H9 (cell line): ENCODE measurements at regions not wholly inside any gene's neighbourhood (a gene's known extent, or its start where the extent isn't known, plus 50 kb on each side); places are given as distances from the start of the nearest gene placed in this dataset.

Experiments
- DNase-seq: peaks from one replicate; pipeline ENCODE4 v3.0.0-alpha.2; 2017
- H2AFZ ChIP-seq: one replicate; pipeline ENCODE4 v1.6.1; 2013; ENCODE audit warnings: mild to moderate bottlenecking, low read length, control low read depth, moderate library complexity
- H2AK5ac ChIP-seq: 2 replicates; pipeline ENCODE4 v1.6.1; 2013; ENCODE audit warnings: low read length, control low read depth, mixed read lengths; ENCODE audit not compliant: insufficient read length
- H2BK120ac ChIP-seq: one replicate; pipeline ENCODE4 v1.6.1; 2013; ENCODE audit warnings: low read depth, mild to moderate bottlenecking, low read length, control low read depth, inconsistent platforms; ENCODE audit not compliant: poor library complexity, severe bottlenecking
- H2BK12ac ChIP-seq: 2 replicates; pipeline ENCODE4 v1.6.1; 2013; ENCODE audit warnings: low read length, control low read depth, mixed read lengths, low read depth; ENCODE audit not compliant: insufficient read length
- H2BK15ac ChIP-seq: 2 replicates; pipeline ENCODE4 v1.6.1; 2013; ENCODE audit warnings: low read depth, low read length, control low read depth
- H2BK20ac ChIP-seq: one replicate; pipeline ENCODE4 v1.6.1; 2013; ENCODE audit warnings: low read depth, mild to moderate bottlenecking, low read length, control low read depth, inconsistent platforms; ENCODE audit not compliant: poor library complexity, severe bottlenecking
- H2BK5ac ChIP-seq: 2 replicates; pipeline ENCODE4 v1.6.1; 2013; ENCODE audit warnings: low read length, control low read depth, mixed read lengths; ENCODE audit not compliant: insufficient read length
- H3K14ac ChIP-seq: 2 replicates; pipeline ENCODE4 v1.6.1; 2013; ENCODE audit warnings: low read length, control low read depth; ENCODE audit not compliant: insufficient read depth
- H3K18ac ChIP-seq: 2 replicates; pipeline ENCODE4 v1.6.1; 2013; ENCODE audit warnings: low read depth, mild to moderate bottlenecking, mixed read lengths, low read length, control low read depth; ENCODE audit not compliant: insufficient read length
- H3K23ac ChIP-seq: 2 replicates; pipeline ENCODE4 v1.6.1; 2013; ENCODE audit warnings: low read length, control low read depth, mixed read lengths, low read depth; ENCODE audit not compliant: insufficient read length
- H3K23me2 ChIP-seq: 2 replicates; pipeline ENCODE4 v1.6.1; 2013; ENCODE audit warnings: low read depth, mild to moderate bottlenecking, mixed read lengths, low read length, control low read depth; ENCODE audit not compliant: insufficient read length, poor library complexity, severe bottlenecking
- H3K27ac ChIP-seq: 2 replicates; pipeline ENCODE4 v1.5.1; 2013; ENCODE audit warnings: low read length, control low read depth, mixed read lengths, low read depth; ENCODE audit not compliant: insufficient read length
- H3K27me3 ChIP-seq: 2 replicates; pipeline ENCODE4 v1.6.1; 2013; ENCODE audit warnings: low read length, control low read depth, inconsistent platforms; ENCODE audit not compliant: insufficient read depth
- H3K4ac ChIP-seq: 2 replicates; pipeline ENCODE4 v1.6.1; 2013; ENCODE audit warnings: low read depth, mild to moderate bottlenecking, control low read depth, inconsistent platforms, low read length, moderate library complexity
- H3K4me1 ChIP-seq: 2 replicates; pipeline ENCODE4 v1.6.1; 2013; ENCODE audit warnings: low read length, control low read depth, inconsistent platforms; ENCODE audit not compliant: insufficient read depth
- H3K4me2 ChIP-seq: 2 replicates; pipeline ENCODE4 v1.6.1; 2013; ENCODE audit warnings: low read length, control low read depth, mixed read lengths; ENCODE audit not compliant: insufficient read length, insufficient read depth
- H3K56ac ChIP-seq: 2 replicates; pipeline ENCODE4 v1.6.1; 2013; ENCODE audit warnings: low read depth, mild to moderate bottlenecking, mixed read lengths, low read length, control low read depth; ENCODE audit not compliant: insufficient read length
- H3K79me1 ChIP-seq: 2 replicates; pipeline ENCODE4 v1.6.1; 2013; ENCODE audit warnings: low read depth, mild to moderate bottlenecking, moderate library complexity, low read length, control low read depth, inconsistent platforms; ENCODE audit not compliant: insufficient read depth, poor library complexity, severe bottlenecking
- H3K79me2 ChIP-seq: 2 replicates; pipeline ENCODE4 v1.6.1; 2013; ENCODE audit warnings: low read length, control low read depth, inconsistent platforms; ENCODE audit not compliant: insufficient read depth
- H3K9ac ChIP-seq: 2 replicates; pipeline ENCODE4 v1.6.1; 2013; ENCODE audit warnings: low read length, control low read depth, mixed read lengths; ENCODE audit not compliant: insufficient read length; ENCODE audit errors: extremely low read depth
- H3K9me3 ChIP-seq: one replicate; pipeline ENCODE4 v1.6.1; 2013; ENCODE audit warnings: low read depth, low read length, inconsistent platforms; ENCODE audit not compliant: control insufficient read depth
- H3T11ph ChIP-seq: one replicate; pipeline ENCODE4 v1.6.1; 2013; ENCODE audit warnings: mild to moderate bottlenecking, low read length, control low read depth, inconsistent platforms
- H4K20me1 ChIP-seq: one replicate; pipeline ENCODE4 v1.6.1; 2013; ENCODE audit not compliant: control insufficient read depth, insufficient read length, insufficient read depth
- H4K5ac ChIP-seq: 2 replicates; pipeline ENCODE4 v1.6.1; 2013; ENCODE audit warnings: low read depth, mild to moderate bottlenecking, mixed read lengths, low read length, control low read depth; ENCODE audit not compliant: insufficient read length
- H4K8ac ChIP-seq: replicated peaks from 2 replicates; pipeline ENCODE4 v1.6.1; 2013; ENCODE audit warnings: low read length, control low read depth, mixed read lengths, low read depth; ENCODE audit not compliant: insufficient read length
- H4K91ac ChIP-seq: 2 replicates; pipeline ENCODE4 v1.6.1; 2013; ENCODE audit warnings: low read depth, mild to moderate bottlenecking, moderate library complexity, mixed read lengths, low read length, control low read depth; ENCODE audit not compliant: insufficient read length
- H3K27ac Mint-ChIP-seq, 3 experiments: 2 replicates in 2 of 3; 3 replicates in 1 of 3; pipeline ENCODE4 v1.8.0; 2020 to 2021; ENCODE audit warnings: mixed read lengths in 3 of 3, mild to moderate bottlenecking in 1 of 3, moderate library complexity in 1 of 3
- H3K27me3 Mint-ChIP-seq: 2 replicates; pipeline ENCODE4 v1.8.0; 2021; ENCODE audit warnings: low read depth, mild to moderate bottlenecking, moderate library complexity, mixed read lengths
- H3K36me3 Mint-ChIP-seq, 3 experiments: 2 replicates in 2 of 3; 3 replicates in 1 of 3; pipeline ENCODE4 v1.8.0; 2020 to 2021; ENCODE audit warnings: low read depth in 3 of 3, mixed read lengths in 3 of 3; ENCODE audit not compliant: insufficient read depth in 1 of 3
- H3K4me1 Mint-ChIP-seq, 2 experiments: 2 replicates each; pipeline ENCODE4 v1.8.0; 2020; ENCODE audit warnings: mixed read lengths in 2 of 2
- H3K4me3 Mint-ChIP-seq, 2 experiments: 2 replicates in 1 of 2; 3 replicates in 1 of 2; pipeline ENCODE4 v1.8.0; 2020 to 2021; ENCODE audit warnings: mild to moderate bottlenecking in 2 of 2, mixed read lengths in 2 of 2, moderate library complexity in 1 of 2
- H3K9me3 Mint-ChIP-seq, 2 experiments: 2 replicates in 1 of 2; 3 replicates in 1 of 2; pipeline ENCODE4 v1.8.0; 2020; ENCODE audit warnings: mild to moderate bottlenecking in 2 of 2, mixed read lengths in 2 of 2, moderate library complexity in 1 of 2
- CTCF ChIP-seq: fragments of 200-600 bp; sonication (generic); conservative IDR thresholded peaks from 3 replicates; pipeline ENCODE4 v1.8.0; 2021; ENCODE audit warnings: antibody characterized with exemption, mild to moderate bottlenecking
- WGBS: extraction: QIAGEN DNeasy Blood & Tissue Kit; methylation state at CpG from one replicate; pipeline ENCODE4 v1.1.7; 2013; ENCODE audit warnings: missing lambda C conversion rate, low lambda C conversion rate, mixed read lengths; ENCODE audit not compliant: insufficient read length; ENCODE audit errors: extremely low coverage; 5-methylcytosine and 5-hydroxymethylcytosine counted together

GRCh38 chr11:115607621-115608221 lies 103.5 kb upstream of the CADM1 start:
- no peak for TF ChIP-seq CTCF
- no CpG with 5 or more reads among the region's 13 CpGs for WGBS
- Histone ChIP-seq H2BK15ac (no peak overlapping the region), H4K8ac (no peak overlapping the region), H3K4ac (no peak overlapping the region), H3K27me3 (no peaks in the 10 kb centered on the region), H2BK120ac (no peak overlapping the region), H3K27ac (no peak overlapping the region), H2AK5ac (no peak overlapping the region), H3K79me2 (no peaks in the 10 kb centered on the region), H4K20me1 (no peaks in the 10 kb centered on the region), H3K56ac (no peak overlapping the region), H3K79me1 (no peaks in the 10 kb centered on the region), H2BK5ac (no peak overlapping the region), H3K9me3 (no peaks in the 10 kb centered on the region), H3T11ph (no peak overlapping the region), H3K4me2 (no peak overlapping the region), H3K4me1 (peaks cover 2% of the 10 kb centered on the region; the same call in 1 of the 2 replicates), H2AFZ (no peak overlapping the region), H3K14ac (no peak overlapping the region), H3K18ac (no peak overlapping the region), H3K9ac (no peak overlapping the region), H4K5ac (no peak overlapping the region), H2BK20ac (no peak overlapping the region), H2BK12ac (no peak overlapping the region), H3K23me2 (no peaks in the 10 kb centered on the region), H4K91ac (no peak overlapping the region), H3K23ac (no peak overlapping the region)
- peaks cover 44% of the 10 kb centered on the region for H3K27me3 Mint-ChIP-seq
- H3K4me3 Mint-ChIP-seq = no peak overlapping the region; a peak in 1 of 5 replicates
- no peaks in the 10 kb centered on the region for H3K9me3 Mint-ChIP-seq
- no peak for DNase-seq
- no peaks in the 10 kb centered on the region for H3K36me3 Mint-ChIP-seq
- H3K27ac Mint-ChIP-seq = no peak overlapping the region
- H3K4me1 Mint-ChIP-seq = peaks cover 16 to 17% of the 10 kb centered on the region in 2 experiments
